NB4 (cell line): ENCODE measurements at regions not wholly inside any gene's neighbourhood (a gene's known extent, or its start where the extent isn't known, plus 50 kb on each side); places are given as distances from the start of the nearest gene placed in this dataset.

Experiments used
- MYC ChIP-seq: IDR thresholded peaks from 2 replicates; pipeline ENCODE4 v1.6.1; 2011; ENCODE audit warnings: low read depth, low read length
- TF ChIP-seq, protein P1 (sequence below): IDR thresholded peaks from one replicate; pipeline ENCODE4 v1.5.1; 2012; ENCODE audit warnings: low read depth, low read length

DNA sequence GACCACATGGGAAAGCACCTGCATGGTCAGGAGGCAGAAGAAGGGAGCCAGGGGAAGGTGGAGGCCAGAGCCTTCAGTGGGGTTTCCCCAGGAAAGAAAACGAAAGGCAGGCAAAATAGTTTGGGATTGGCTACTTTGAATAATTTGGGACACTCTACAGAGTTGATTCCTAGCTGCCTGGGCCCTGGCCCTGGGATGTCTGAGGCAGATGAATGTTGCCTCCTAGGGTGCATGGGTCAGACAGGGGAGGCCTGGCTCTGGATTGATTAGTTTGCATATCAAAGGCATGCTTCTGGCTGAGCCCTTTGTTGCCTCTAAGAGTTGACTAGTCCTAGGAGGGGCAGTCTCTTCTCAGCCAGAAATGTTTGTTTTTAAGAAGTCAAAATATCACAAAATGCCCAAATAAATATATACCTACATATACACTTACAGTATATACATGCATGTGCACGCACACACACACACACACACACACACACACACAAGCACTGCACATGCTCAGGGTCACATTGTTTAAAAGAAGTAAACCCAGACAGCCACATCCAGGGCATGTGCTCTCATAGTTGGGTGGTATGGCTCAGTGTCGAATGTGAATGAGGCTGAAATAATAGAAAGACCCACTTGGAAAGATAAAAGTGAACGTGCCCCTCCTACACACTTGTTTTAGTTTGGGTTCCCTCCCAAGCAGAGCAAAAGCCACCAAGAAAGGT, 184.2 kb downstream of the GPAM start:
- TF ChIP-seq, protein P1, sequence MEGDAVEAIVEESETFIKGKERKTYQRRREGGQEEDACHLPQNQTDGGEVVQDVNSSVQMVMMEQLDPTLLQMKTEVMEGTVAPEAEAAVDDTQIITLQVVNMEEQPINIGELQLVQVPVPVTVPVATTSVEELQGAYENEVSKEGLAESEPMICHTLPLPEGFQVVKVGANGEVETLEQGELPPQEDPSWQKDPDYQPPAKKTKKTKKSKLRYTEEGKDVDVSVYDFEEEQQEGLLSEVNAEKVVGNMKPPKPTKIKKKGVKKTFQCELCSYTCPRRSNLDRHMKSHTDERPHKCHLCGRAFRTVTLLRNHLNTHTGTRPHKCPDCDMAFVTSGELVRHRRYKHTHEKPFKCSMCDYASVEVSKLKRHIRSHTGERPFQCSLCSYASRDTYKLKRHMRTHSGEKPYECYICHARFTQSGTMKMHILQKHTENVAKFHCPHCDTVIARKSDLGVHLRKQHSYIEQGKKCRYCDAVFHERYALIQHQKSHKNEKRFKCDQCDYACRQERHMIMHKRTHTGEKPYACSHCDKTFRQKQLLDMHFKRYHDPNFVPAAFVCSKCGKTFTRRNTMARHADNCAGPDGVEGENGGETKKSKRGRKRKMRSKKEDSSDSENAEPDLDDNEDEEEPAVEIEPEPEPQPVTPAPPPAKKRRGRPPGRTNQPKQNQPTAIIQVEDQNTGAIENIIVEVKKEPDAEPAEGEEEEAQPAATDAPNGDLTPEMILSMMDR: no peak
- TF ChIP-seq MYC: no peak
